HG03520 (cell line): ENCODE measurements at regions not wholly inside any gene's neighbourhood (a gene's known extent, or its start where the extent isn't known, plus 50 kb on each side); places are given as distances from the start of the nearest gene placed in this dataset.
"Not testable (repeated sequence)": the region's sequence is repeated elsewhere in the genome, so short reads cannot be mapped to it uniquely, and the experiment has no call there.

ENCODE experiments used
- ATAC-seq: cut with Tn5 transposase; IDR thresholded peaks from one replicate; pipeline ENCODE4 v1.9.1; 2021; ENCODE audit warnings: mild to moderate bottlenecking, moderate library complexity; ENCODE audit not compliant: unreplicated experiment

DNA sequence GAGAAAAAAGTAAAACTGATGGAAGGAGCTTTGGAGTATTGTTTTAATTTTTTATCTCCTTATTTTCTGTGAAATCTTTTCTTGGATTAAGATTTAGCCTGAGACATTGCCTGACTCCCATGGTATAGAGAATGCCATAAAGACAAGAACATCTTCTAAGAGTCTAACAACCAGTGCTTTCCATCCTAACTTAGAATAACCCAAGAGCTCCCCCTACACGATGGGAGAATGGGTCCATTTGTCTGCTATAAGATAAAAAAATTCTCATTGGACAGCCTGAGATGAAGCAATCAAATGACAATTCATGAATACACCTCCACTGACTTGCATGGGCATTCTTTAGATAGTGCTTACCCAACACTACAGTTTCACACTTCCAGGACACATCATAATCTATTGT is 478.1 kb downstream of the TTLL7 start:
- ATAC-seq = no peak

DNA sequence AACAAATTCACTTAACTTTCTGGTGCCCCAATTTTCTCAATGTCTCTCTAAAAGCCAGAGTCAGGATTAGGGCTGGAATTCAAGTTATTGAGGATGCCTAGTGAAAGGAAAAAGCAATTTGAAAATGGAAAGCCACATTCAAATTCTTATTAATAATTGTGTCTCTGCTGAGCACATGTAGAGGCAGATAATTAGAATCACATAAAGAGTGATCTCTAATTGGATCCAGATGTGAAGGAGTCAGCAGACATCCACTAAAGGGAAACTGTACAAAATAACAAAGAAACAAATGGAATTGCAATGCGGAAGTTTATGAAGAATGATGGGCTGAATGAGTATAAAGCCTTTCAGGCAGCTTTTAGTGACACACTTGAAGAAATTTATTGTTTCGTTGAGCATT is 482.6 kb downstream of the TTLL7 start:
- ATAC-seq = no peak

DNA sequence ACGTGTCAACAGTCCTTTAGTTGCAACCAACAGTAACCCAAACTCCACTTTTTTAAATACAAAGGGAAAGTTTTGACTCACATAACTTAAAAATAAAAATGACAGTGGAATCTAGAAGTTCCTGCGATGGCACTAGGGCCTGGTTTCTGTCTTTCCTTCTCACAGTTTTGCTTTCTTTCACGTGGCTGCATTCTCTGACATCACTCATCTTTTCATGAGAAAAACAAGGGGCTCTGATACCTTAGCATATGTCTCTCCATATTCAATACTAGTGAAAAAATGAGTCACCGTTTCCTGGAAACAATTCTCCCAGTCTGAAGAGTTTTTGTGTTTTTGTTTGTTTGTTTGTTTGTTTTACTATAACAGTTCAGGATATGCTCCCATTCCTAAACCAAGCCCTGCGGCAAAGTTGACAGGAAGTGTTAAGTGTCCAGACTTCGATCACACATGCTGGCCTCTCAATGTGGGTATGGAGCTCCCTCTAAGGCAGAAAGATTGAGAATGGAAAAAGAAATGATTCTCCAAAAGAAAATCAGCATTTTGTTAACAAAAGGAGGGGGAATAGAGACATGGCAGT is 483.3 kb downstream of the TTLL7 start:
- ATAC-seq = no peak

DNA sequence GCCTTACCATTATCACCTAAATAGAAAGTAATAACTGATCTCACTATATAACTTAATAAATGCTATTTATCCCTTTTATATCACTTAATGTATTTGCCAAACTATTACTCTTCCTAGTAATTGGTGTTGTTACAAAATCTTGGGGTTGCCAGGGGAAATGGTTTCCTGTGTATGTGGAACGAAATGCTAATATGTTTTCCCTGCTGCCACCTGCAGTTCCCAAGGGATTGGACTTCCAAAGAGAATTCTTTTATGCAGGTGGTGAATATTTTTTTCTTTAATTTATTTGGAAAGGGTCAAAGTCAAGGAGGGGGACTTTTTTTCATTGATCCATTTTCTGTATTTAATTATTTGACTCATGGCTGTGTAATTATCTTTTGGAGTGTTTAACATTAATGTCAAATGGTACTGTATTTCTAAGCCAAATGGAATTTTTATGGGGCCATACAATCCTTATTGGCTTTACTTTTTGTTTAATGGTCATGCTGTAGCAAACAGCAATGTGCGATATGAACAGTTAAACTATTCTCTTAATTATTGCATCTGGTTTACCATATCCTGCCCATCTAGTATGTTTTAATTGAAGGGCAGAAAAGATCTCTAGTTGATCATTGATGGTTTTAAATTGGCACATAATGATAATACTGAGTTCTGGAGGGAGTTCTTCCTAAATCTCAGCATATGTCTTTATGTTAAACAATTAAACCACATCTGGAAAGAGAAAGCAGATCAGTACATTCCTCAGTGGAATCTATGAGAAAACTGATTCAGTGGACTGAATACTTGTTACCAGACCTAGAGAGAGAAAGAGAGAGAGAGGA is 486.3 kb downstream of the TTLL7 start:
- no peak for ATAC-seq

DNA sequence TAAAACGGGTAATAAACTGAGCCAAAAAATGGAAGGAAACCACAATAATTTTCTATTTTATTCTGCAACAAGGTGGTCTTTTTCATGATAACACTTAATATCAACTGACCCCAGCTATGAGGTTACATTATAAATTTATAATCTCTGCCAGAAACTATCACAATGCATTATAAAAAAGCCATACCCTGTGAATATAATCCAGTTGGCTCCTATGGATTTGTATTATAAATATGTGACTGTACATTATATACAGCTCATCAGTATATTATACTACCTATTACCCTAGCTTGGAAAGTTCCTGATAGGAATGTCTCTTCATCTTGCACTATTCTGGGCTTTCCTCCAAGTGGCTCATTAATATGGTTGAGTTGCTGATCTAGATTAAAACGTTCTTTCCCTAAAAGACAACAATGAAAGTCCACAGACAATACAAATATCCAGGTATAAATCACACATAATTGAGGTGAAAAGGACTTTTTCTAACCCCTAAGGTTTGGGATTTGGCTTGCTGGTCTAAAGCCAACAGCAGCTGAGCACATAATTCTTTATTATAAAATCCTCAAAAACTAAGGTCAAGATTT is 487.7 kb downstream of the TTLL7 start:
- ATAC-seq = no peak

DNA sequence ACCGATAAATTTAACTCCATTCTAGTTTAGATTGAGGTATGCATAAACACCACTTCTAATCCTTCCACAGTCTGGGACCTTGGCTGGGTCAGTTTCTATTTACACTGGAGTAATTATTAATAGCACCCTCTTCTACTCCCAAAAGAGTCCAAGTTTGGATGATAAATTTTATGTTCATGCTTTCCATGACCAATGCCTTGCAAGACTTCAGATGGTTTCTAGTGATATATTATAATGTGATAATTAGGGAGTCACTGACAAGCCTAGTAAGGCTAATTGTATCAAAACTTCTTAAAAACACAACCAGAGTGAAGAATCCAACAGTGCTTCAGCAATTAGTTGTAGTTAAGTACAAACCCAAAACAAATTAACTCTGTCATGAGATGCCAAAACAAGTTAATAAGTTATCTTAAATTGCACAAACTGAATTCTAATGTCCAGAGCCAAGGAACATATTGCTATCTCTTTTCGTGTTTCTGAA is 489.6 kb downstream of the TTLL7 start:
- ATAC-seq = no peak

DNA sequence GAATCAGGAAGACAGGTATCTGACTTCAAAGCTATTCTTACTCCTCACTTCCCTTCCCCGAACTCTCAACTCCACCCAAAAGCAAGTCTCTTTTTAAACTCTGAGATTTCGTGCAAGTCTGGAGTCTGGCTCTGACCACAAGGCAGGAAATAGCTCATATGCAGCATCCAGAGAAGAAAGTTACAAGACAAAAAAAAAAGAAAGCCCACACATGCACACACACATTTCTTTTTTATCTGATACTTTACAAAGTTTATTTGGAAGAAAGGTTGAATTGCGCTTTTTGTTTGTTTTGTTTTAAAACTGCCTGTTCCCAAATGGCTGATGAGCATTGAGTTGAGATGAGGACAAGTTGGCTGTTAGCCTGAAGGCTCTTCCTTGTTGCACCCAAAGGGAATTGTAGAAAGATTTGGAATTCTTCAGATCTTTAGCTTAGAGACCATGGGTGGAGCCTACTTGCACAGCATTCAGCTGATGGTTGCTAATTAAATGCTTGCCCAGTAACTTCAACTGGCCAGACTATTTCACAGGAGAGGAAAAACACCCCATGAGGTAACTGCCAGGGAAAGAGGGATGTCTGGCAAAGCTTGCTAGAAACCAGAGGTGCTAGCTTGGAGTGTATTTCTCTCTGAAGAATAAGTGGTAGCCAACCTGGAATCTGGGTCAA is 490.3 kb downstream of the TTLL7 start:
- ATAC-seq = peak; percentile 99

DNA sequence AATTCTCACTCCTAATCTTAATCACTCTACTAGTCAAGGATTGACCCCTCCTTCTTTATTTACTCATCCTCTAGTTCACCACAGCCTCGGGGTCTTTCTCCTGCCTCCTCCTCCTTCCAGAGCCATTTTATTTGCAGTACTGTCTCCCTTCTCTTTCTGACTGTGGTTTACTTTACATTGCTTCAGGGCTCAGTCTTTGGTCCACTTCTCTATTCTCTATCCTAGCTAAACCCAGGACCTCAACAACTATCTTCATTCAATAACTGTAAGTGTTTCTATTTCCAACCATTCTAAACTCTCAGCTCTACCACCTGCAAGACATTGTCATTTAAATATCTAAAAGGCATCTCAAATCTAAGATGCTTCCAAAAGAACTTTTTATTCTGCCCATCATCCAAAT is 493.8 kb downstream of the TTLL7 start:
- no peak for ATAC-seq

DNA sequence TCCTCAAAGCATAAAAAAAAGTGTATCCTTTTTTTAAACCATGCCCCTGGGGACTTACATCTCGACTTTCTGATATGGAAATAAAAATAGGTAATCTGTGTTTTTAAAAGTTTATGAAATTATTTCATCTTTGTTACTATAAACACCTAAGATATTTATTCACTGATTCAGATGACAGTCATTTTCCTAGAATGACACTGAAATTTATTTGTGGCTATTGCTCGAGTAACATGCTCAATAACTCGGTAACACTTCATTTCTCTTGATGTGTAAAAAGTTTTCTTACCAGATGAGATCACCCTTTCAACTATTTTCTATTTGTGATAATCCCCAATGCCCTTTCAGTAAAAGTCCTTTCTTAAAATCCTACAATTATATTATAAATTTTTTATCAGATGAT is 495.8 kb downstream of the TTLL7 start:
- ATAC-seq = no peak

DNA sequence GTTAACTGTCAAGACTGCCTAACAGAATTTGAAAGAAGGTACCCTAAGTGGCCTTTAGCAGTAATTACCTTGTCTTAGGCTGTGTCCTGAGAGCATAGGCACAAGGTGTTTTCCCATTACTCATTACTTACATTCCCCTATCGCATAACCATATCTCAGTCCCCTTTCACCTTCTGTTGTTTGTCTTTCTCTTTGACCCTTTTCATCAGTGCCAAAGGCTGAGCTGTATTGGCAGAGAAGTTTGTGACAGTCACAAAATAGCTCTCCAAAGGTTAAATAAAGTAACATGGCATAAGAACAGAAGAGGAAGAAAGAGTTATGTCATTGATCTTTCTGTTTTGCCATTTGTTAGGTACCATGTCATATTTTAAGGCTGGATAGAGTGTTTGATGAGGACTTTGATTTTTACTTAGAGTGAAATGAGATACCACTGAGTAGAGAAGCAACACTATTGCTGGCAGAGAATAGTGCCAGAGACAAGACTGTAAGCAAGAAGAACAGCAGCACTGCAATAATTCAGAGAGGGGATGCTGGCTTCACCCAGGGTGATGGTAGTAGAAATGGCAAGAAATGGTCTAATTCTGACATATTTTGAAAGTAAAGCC is 497.8 kb downstream of the TTLL7 start:
- ATAC-seq = peak; percentile 89

DNA sequence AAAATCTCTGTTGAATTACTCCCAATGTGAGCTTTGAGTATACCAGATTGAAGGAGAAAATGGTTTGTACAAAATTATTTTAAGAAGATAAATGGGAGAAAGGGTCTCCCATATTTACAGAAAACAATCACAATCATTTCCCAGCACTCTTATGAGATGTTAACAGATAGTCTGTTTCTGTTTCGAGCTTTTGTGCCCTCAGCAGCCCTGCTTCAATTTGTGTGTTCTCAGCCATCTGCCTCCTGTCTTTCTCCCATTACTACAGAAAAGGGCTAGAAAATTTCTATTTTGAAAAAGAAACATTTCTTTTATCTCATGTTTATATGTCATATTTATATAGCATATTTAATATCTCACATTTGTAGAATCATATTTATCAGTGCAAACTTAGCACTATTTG is 498.4 kb downstream of the TTLL7 start:
- no peak for ATAC-seq

DNA sequence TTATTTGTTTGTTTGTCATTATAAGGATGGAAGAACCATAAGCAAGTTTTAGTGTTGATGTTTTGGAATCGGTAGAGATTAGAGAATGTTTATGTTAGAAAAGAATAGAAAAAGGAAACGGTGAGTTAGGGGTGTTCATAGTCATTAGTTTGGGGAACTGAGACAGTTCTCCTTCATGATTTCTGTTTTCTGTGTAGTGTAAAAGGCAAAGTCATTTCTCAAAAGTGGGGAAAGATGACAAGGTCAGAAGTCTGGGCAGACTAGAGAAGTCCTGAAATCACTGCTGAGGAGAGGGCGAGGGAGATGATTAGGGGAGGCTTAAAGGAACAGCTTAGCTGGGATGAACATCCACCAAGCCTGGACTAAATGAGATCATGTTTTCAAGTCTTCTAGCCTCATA is 498.9 kb downstream of the TTLL7 start:
- ATAC-seq = peak; percentile 47

DNA sequence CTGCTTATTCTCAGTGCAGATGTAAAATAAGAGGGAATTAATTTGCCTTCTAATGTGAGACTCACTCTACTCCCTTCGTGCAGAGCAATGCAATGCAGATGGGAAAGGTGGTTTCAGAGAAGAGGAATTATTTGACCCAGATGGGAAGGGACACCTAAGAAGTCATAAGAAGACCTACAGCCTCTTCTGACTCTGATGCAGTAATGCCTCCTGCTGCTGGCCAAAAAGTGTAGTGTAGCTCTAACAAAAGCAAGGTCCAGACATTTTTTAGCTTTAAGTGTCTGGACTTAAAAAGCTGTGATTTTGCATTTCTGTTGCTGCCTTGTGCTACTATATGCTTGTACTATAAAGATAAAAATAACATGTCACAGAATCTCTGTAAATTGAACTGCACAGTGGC is 501.4 kb downstream of the TTLL7 start:
- ATAC-seq = no peak

DNA sequence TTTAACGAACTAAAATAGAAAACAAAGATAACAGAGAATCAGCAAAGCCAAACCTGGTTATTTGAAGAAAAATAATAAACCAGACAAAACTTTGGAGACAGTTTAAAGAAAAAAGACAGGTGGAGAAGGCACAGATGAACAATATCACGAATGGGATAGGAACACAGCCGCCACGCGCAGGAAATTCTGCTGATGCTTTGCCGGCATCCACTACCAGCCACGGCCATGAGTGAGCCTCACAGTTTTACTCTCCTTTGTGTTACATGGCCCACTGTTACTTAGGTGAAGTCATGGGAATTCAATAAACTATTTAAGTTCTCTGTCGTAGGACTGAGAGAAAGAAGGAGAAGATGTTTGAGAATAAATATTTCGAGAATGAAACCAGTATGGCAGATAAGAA is 503.4 kb downstream of the TTLL7 start:
- no peak for ATAC-seq

DNA sequence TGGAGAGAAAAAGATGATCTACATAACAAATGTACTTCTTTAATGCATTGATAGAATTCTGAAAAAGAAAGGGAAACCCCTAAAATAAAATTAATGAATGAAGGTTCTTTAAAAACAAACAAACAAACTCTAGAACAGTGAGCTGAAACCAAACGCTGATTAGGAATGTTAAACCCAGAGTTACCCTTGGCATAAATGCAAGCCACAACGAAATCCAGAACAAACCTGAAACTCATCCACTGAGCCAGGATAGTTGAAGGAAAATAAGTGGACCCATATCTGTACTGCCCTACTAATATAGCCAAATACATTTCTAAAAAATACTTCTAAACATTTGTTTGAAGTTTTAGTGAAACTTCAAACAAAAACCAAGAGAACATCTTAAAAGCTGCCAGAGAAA is 505.3 kb downstream of the TTLL7 start:
- ATAC-seq = no peak

DNA sequence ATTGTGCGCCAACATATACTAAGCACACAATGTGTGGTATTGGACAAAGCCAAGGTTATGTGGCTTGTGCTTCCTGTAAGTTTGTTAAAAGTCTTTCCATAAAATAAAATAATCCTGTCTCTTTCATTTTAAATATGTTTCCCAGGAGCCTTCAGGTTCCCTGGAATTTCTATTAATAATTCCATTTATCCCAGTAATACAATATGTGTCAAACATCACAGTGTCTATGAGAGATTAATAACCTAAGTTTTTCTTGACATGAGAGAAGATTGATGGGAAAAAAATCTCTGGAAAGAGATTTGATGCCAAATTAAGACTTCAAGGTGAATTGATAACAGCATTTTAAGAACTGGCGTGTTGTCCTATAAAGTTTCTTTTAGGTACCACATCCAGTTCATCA is 507.0 kb downstream of the TTLL7 start:
- ATAC-seq = no peak

DNA sequence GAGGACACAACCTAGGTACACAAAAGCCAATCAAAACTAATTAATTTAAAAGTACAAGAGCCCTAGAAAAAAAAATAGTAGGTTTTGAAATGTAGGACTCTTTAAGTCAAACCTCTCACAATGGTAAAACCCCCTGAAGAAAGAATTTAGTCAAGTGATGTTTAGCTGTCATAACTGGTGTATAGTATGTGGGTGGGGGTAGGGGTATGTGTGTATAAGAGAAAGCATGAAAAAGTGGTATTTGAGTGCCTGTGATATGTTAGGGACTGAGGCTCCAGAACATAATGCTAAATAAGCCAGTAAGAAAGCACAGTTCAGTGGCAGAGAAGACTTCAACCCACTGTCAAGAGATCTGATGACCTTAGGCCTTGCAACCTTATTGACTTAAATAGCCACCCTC is 507.9 kb downstream of the TTLL7 start:
- no peak for ATAC-seq

DNA sequence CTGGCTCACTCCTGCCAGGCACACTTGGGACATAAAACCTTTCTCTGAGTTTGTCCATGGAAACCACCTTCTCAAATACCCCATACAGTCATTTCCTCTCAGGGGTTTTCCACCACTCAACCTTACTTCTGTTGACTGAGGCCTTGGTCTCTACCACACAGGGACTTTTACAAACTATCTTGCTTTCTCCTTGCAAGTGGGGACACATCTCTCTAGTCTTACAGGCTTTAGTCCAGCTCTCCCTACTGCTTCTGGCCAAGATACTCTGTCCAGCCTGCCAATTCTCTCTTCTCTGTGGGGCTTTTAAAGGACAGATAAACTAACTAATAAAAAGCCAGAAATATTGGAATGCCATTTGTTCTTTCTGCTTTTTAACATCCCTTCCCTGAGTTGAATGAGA is 510.8 kb downstream of the TTLL7 start:
- ATAC-seq = peak; percentile 76

DNA sequence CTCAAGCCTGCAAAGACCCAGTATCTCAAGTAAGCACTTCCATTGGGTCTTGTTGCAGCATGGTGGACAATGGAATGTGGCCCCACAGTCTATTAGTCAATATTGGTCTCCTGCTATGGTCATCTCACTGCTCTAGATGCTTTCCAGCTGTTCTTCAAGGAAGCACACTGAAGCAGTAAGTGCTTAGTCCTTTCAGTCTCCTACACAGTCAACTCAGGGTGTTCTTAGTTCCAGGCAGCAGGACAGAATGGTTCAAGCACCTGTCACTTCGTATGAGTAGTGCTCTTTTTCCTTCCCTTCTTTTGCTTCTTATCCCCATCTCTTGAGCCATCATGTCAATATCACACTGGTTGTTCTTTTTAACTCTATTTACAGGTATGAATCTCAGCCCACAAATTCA is 511.5 kb downstream of the TTLL7 start:
- peak; percentile 40 for ATAC-seq

DNA sequence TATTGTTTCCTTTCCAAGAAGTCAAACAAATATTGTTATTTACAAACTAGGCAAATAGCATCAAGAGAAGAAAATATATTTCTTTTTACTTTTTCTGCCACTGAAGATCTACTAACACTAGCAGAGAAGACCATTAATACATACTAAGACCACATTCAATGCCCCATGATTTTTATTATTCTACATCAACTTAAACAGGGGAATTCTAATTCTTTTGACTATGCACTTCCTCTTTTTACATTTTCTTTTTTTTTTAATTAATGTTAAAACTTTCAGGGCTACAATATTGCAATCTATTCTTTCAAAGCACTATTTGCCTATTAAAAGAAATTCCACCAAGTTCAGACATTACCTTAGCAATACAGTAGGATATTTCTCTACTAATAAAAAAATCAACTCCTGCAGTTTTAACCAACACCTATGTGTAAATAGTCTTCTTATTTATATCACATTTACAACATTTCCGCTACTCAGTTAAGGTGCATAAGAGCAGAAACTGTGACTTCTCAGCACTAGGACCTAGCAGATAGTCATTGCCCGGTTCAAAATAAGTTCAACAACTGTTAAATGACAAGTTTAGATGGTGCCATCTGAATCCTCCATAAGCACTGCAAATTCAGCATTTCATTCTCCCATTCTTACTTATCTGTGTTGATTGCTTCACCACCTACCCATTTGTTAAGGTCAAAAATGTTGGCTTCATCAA is 513.5 kb downstream of the TTLL7 start:
- peak; percentile 7 for ATAC-seq

DNA sequence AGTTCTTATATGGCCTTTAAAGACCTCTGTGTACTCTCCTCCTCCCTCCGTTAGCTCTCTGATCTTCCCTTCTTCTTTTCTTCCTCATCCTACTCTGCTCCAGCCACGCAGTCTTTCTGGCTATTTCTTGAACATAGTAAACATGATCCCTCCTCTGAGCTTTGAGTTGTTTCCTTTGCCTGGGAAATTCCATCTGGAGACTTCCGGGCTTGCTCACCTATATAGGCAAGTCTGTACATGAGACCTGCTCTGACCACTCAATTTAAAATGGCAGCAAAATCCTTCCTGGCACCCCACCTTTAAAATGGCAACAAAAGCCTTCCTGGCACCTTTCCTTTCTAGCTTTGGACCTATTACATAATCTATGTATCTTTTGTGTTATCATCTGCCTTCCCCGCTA is 517.6 kb downstream of the TTLL7 start:
- not testable (repeated sequence) for ATAC-seq
